ENCODE measurements at regions not wholly inside any gene's neighbourhood (a gene's known extent, or its start where the extent isn't known, plus 50 kb on each side); places are given as distances from the start of the nearest gene placed in this dataset.

- no peak for TF ChIP-seq CTCF (IDR thresholded peaks at IDR 0.05)
- TF ChIP-seq ZFX (IDR thresholded peaks at IDR 0.05; ENCODE audit: borderline replicate concordance) = no peak
Measured at GRCh38 chr6:140599916-140600315, 1225.5 kb upstream of the CITED2 start.
